Gastrocnemius medialis (tissue), 4 donors: ENCODE measurements at regions not wholly inside any gene's neighbourhood (a gene's known extent, or its start where the extent isn't known, plus 50 kb on each side); places are given as distances from the start of the nearest gene placed in this dataset.

ENCODE experiments used
- ATAC-seq, 2 donors: fragments of 150-250 bp; one replicate each; pipeline ENCODE4 v1.9.1; 2016
- DNase-seq, 2 donors: peaks; one replicate each; pipeline ENCODE4 v3.0.0-alpha.2; 2019
- H3K27ac ChIP-seq, 4 donors: fragments of 200-600 bp; sonication (generic); 1 replicate in 1 of 4; 2 replicates in 3 of 4; pipeline ENCODE4 v1.5.1; 2016 to 2018; ENCODE audit warnings: mild to moderate bottlenecking in 2 of 4, moderate library complexity in 1 of 4
- H3K27me3 ChIP-seq, 3 donors: fragments of 200-600 bp; sonication (generic) in 2 of 3; 1 replicate in 1 of 3; 2 replicates in 2 of 3; pipeline versions ENCODE4 v1.5.1 to v1.6.0; 2016 to 2019; ENCODE audit warnings: mild to moderate bottlenecking in 1 of 3, moderate library complexity in 1 of 3
- H3K36me3 ChIP-seq, 2 donors: fragments of 200-600 bp; sonication (generic) in 1 of 2; one replicate each; pipeline ENCODE4 v1.5.1; 2017 to 2018
- H3K4me1 ChIP-seq, 2 donors: fragments of 200-600 bp; sonication (generic) in 1 of 2; one replicate each; pipeline ENCODE4 v1.5.1; 2016 to 2017; ENCODE audit warnings: mild to moderate bottlenecking in 2 of 2
- H3K4me3 ChIP-seq, 4 donors: fragments of 200-600 bp; sonication (generic) in 3 of 4; 1 replicate in 1 of 4; 2 replicates in 3 of 4; pipeline ENCODE4 v1.5.1; 2016 to 2019; ENCODE audit warnings: mild to moderate bottlenecking in 2 of 4
- H3K9me3 ChIP-seq, 3 donors: fragments of 200-600 bp; sonication (generic) in 2 of 3; 1 replicate in 1 of 3; 2 replicates in 2 of 3; pipeline ENCODE4 v1.5.1; 2016 to 2019
- POLR2A ChIP-seq, 2 donors: fragments of 450-650 bp; IDR thresholded peaks; one replicate each; pipeline ENCODE4 v1.6.1; 2017; ENCODE audit warnings: antibody characterized with exemption in 2 of 2, mild to moderate bottlenecking in 2 of 2, moderate library complexity in 2 of 2
- in situ Hi-C, 4 donors: fragments of 200-750 bp; cut with MboI; loops; one replicate each; pipeline versions ENCODE4 v1.15.0 to v1.8.0; 2017; ENCODE audit warnings: low sequenced_read_pairs in 4 of 4
- intact Hi-C: fragments of 100-400 bp; cut with DNase I; formaldehyde crosslinking; loops from one replicate; pipeline ENCODE4 v1.15.1; 2023; ENCODE audit warnings: low total_unique reads
- TF ChIP-seq, protein P1 (sequence below), 5 experiments: fragments of 450-650 bp in 3 of 5; fragments of 200-600 bp in 2 of 5; sonication (generic) in 2 of 5; IDR thresholded peaks in 4 of 5; conservative IDR thresholded peaks in 1 of 5; 1 replicate in 4 of 5; 2 replicates in 1 of 5; pipeline ENCODE4 v1.5.1; 2016 to 2019; ENCODE audit warnings: antibody characterized with exemption in 5 of 5, mild to moderate bottlenecking in 3 of 5, moderate library complexity in 3 of 5

DNA sequence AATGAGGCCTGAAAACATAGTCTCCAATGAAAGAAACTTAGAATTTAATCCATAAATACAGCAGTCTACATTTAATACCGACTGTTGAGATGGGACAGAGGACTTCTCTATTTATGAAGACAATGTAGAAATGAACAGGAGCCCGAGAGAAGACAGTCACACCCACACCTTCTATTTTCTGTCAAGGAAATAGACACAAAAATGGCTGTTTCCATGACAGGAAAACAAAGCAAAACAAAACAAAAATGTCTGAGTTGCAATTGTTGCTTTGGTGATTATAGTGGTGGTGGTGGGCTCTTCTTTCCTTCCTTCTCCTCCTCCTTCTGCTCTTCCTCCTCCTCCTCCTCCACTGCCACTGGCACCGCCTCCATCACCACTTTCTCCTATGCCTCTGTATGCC is 72.3 kb upstream of the CCDC68 start:
- TF ChIP-seq, protein P1, sequence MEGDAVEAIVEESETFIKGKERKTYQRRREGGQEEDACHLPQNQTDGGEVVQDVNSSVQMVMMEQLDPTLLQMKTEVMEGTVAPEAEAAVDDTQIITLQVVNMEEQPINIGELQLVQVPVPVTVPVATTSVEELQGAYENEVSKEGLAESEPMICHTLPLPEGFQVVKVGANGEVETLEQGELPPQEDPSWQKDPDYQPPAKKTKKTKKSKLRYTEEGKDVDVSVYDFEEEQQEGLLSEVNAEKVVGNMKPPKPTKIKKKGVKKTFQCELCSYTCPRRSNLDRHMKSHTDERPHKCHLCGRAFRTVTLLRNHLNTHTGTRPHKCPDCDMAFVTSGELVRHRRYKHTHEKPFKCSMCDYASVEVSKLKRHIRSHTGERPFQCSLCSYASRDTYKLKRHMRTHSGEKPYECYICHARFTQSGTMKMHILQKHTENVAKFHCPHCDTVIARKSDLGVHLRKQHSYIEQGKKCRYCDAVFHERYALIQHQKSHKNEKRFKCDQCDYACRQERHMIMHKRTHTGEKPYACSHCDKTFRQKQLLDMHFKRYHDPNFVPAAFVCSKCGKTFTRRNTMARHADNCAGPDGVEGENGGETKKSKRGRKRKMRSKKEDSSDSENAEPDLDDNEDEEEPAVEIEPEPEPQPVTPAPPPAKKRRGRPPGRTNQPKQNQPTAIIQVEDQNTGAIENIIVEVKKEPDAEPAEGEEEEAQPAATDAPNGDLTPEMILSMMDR (IDR thresholded peaks at IDR 0.05 in 4 of 5, conservative IDR thresholded peaks at IDR 0.05 in 1 of 5), result no peak
- no peak for TF ChIP-seq POLR2A (IDR thresholded peaks at IDR 0.05)
- no peak for ATAC-seq

DNA sequence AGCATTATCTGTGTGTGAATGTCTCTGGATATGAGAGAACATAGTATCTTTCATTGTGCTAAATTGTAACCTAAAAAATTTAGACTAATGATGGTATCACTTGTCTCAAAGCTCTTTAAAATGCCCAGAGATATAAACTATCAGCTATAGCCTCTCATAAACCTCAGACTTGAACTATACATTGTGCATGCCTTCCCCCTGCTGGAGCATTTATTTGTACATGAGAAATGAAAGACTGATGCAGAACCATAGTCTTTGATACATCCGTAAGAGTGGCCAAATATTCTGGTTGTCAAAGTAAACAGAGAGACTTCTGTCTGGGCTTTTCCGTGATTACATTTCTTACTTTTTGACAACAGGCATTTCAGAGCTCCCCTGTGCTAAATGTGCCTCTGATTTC is 71.9 kb upstream of the CCDC68 start:
- no peak for ATAC-seq
- DNase-seq, result no peak
- no peaks in the 10 kb centered on the region for H3K27me3 ChIP-seq
- H3K9me3 ChIP-seq, result no peaks in the 10 kb centered on the region
- no peaks in the 10 kb centered on the region for H3K36me3 ChIP-seq
- no peaks in the 10 kb centered on the region for H3K4me1 ChIP-seq
- H3K4me3 ChIP-seq, result no peak overlapping the region
- in situ Hi-C loops, result no loop called here
- TF ChIP-seq, protein P1 (IDR thresholded peaks at IDR 0.05 in 4 of 5, conservative IDR thresholded peaks at IDR 0.05 in 1 of 5), result no peak
- no peak for TF ChIP-seq POLR2A (IDR thresholded peaks at IDR 0.05)
- no peak overlapping the region for H3K27ac ChIP-seq
- intact Hi-C loops, result no loop called here

More for the DNA sequence above, 72.3 kb upstream of the CCDC68 start:
- in situ Hi-C loops, result no loop called here
- Histone ChIP-seq H3K4me3 (no peak overlapping the region), H3K27me3 (no peaks in the 10 kb centered on the region), H3K36me3 (no peaks in the 10 kb centered on the region), H3K4me1 (no peaks in the 10 kb centered on the region), H3K9me3 (no peaks in the 10 kb centered on the region), H3K27ac (no peak overlapping the region)
- intact Hi-C loops, result no loop called here
- DNase-seq, result no peak

DNA sequence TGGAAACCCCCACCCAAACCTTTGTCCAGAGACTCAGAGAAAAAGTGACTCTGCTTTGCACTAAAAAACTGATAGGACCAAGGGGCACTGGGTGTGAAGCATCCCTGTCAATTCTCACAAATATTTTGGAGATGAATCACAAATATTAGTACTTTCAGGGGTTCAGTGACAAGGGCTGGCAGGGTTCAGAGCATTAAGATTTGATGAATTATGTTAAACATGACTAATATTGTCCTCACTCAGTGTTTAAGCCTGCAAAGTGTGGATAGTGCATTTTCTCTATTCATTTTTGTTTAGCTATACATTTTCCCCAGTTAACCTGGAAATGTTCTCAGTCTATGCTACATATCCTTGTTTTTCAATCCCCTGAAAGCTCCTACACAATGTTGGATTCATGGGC is 65.3 kb upstream of the CCDC68 start:
- in situ Hi-C loops, result loop anchor here in 1 of 4 donors (25.0 kb wide), 1 partner anchor 88 kb away; no protein-coding TSS in a partner anchor
- intact Hi-C loops, result no loop called here
- no peak for TF ChIP-seq POLR2A (IDR thresholded peaks at IDR 0.05)
- TF ChIP-seq, protein P1 (IDR thresholded peaks at IDR 0.05 in 4 of 5, conservative IDR thresholded peaks at IDR 0.05 in 1 of 5), result no peak
- DNase-seq, result no peak
- Histone ChIP-seq H3K27me3 (no peaks in the 10 kb centered on the region), H3K27ac (no peak overlapping the region), H3K9me3 (no peaks in the 10 kb centered on the region), H3K36me3 (no peaks in the 10 kb centered on the region), H3K4me1 (no peaks in the 10 kb centered on the region), H3K4me3 (no peak overlapping the region)
- no peak for ATAC-seq

DNA sequence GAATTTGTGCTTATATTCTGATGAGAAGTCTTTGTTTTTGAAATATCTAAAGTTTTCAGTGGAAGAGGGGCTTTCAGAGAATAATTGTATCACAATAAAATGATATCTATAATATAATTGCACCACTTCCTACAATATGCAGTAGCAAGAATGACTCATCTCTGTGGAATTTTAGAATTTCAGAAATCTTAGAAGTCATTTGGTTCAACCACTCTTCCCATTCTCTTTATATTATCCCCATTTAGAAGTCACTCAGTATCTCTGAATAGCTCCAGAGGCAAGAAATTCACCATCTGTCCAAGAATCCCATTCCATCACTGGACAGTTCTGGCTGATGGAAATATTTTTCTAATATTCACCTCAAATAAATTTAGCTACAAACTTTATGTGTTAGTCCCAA is 59.3 kb upstream of the CCDC68 start:
- Histone ChIP-seq H3K27ac (no peak overlapping the region), H3K36me3 (no peaks in the 10 kb centered on the region), H3K9me3 (no peaks in the 10 kb centered on the region), H3K27me3 (no peaks in the 10 kb centered on the region), H3K4me3 (no peak overlapping the region), H3K4me1 (no peaks in the 10 kb centered on the region)
- in situ Hi-C loops, result loop anchor here in 1 of 4 donors (25.0 kb wide), 1 partner anchor 94 kb away; no protein-coding TSS in a partner anchor
- ATAC-seq (no peak), DNase-seq (no peak)
- intact Hi-C loops, result no loop called here
- no peak for TF ChIP-seq POLR2A (IDR thresholded peaks at IDR 0.05)

DNA sequence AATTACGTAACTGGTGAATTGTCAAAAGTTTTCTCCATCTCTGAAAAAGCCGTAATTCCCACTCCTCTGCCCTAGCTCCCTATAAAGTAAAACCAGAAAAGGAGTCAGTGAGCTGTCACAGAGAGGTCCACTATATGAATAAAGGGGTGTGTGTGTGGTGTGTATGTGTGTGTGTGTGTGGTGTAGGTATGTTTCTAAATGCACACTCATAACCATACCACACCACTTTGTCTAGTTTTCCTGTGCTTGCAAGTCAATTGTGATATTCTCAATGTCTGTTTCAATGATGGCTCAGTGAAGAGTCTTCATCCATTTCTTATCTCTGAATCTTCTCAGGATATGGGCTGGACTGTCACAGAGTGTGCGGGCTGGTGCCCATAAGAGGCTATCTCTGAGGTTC is 54.8 kb upstream of the CCDC68 start:
- H3K4me3 ChIP-seq, result no peak overlapping the region
- ATAC-seq, result no peak

More for the DNA sequence above, 54.8 kb upstream of the CCDC68 start:
- H3K4me1 ChIP-seq, result no peaks in the 10 kb centered on the region
- H3K27ac ChIP-seq, result no peak overlapping the region
- in situ Hi-C loops (loop anchor here in 1 of 4 donors (25.0 kb wide), 1 partner anchor 98 kb away; no protein-coding TSS in a partner anchor), intact Hi-C loops (no loop called here)
- H3K9me3 ChIP-seq, result no peaks in the 10 kb centered on the region
- no peak for TF ChIP-seq POLR2A (IDR thresholded peaks at IDR 0.05)
- TF ChIP-seq, protein P1 (IDR thresholded peaks at IDR 0.05 in 4 of 5, conservative IDR thresholded peaks at IDR 0.05 in 1 of 5), result no peak
- no peak for DNase-seq
- H3K36me3 ChIP-seq, result no peaks in the 10 kb centered on the region
- no peaks in the 10 kb centered on the region for H3K27me3 ChIP-seq
